Suprapubic skin (tissue), 4 donors: ENCODE measurements at regions not wholly inside any gene's neighbourhood (a gene's known extent, or its start where the extent isn't known, plus 50 kb on each side); places are given as distances from the start of the nearest gene placed in this dataset.

Experiments used
- CTCF ChIP-seq, 2 donors: fragments of 200-600 bp in 1 of 2; fragments of 450-650 bp in 1 of 2; sonication (generic) in 1 of 2; IDR thresholded peaks; one replicate each; pipeline ENCODE4 v1.5.1; 2016 to 2019; ENCODE audit warnings: antibody characterized with exemption in 2 of 2, mild to moderate bottlenecking in 1 of 2, moderate library complexity in 1 of 2
- EP300 ChIP-seq: sonication (generic); formaldehyde crosslinking; IDR thresholded peaks from one replicate; pipeline ENCODE4 v1.6.1; 2017; ENCODE audit warnings: antibody characterized with exemption
- POLR2A ChIP-seq, 2 donors: fragments of 450-650 bp; IDR thresholded peaks; one replicate each; pipeline ENCODE4 v1.6.1; 2017; ENCODE audit warnings: antibody characterized with exemption in 2 of 2, mild to moderate bottlenecking in 2 of 2, moderate library complexity in 2 of 2
- POLR2AphosphoS5 ChIP-seq, 3 donors: sonication (generic); formaldehyde crosslinking; IDR thresholded peaks; one replicate each; pipeline ENCODE4 v1.6.1; 2017; ENCODE audit warnings: antibody characterized with exemption in 3 of 3

GRCh38 chrX:102044496-102044895 lies 81.0 kb upstream of the TCEAL2 start:
- TF ChIP-seq POLR2AphosphoS5 (IDR thresholded peaks at IDR 0.05) (no peak), CTCF (IDR thresholded peaks at IDR 0.05) (no peak), POLR2A (IDR thresholded peaks at IDR 0.05) (no peak), EP300 (no peak)
